ENCODE measurements at regions not wholly inside any gene's neighbourhood (a gene's known extent, or its start where the extent isn't known, plus 50 kb on each side); places are given as distances from the start of the nearest gene placed in this dataset.

- DNase-seq (ENCODE audit: low read depth, low spot score) (no peak), FAIRE-seq (no peak)
- Histone ChIP-seq H3K4me1 (ENCODE audit: control insufficient read depth, extremely low read depth, insufficient read depth, low read length) (no peaks in the 10 kb centered on the region), H2AFZ (ENCODE audit: control insufficient read depth, low read length) (no peak overlapping the region), H3K36me3 (ENCODE audit: control insufficient read depth in 2 of 2, extremely low read depth in 1 of 2, insufficient read depth in 2 of 2, low read length in 2 of 2) (no peaks in the 10 kb centered on the region), H3K9me1 (ENCODE audit: control insufficient read depth, extremely low read depth, insufficient read depth, low read length) (no peaks in the 10 kb centered on the region), H3K27me3 (ENCODE audit: control insufficient read depth, extremely low read depth, insufficient read depth, low read length) (peaks cover 8% of the 10 kb centered on the region), H4K20me1 (ENCODE audit: control insufficient read depth, extremely low read depth, insufficient read depth, low read length) (no peaks in the 10 kb centered on the region), H3K9me3 (ENCODE audit: control insufficient read depth, low read depth, low read length) (no peaks in the 10 kb centered on the region), H3K27ac (ENCODE audit: control insufficient read depth, insufficient read depth, low read length) (no peak overlapping the region), H3K9ac (ENCODE audit: control insufficient read depth, extremely low read depth, insufficient read depth, low read length) (no peak overlapping the region), H3K4me3 (ENCODE audit: control insufficient read depth in 2 of 3, extremely low read depth in 1 of 3, insufficient read depth in 2 of 3, low read depth in 1 of 3, low read length in 3 of 3) (no peak overlapping the region), H3K4me2 (ENCODE audit: control insufficient read depth, extremely low read depth, insufficient read depth, low read depth, low read length) (no peak overlapping the region), H3K79me2 (ENCODE audit: control insufficient read depth, insufficient read depth, low read length) (no peaks in the 10 kb centered on the region)
- dilution Hi-C loops (cut with MboI; ENCODE audit: extremely low pct_ligation_motif_present, low sequenced_read_pairs), result no loop called here
- TF ChIP-seq, protein P1, sequence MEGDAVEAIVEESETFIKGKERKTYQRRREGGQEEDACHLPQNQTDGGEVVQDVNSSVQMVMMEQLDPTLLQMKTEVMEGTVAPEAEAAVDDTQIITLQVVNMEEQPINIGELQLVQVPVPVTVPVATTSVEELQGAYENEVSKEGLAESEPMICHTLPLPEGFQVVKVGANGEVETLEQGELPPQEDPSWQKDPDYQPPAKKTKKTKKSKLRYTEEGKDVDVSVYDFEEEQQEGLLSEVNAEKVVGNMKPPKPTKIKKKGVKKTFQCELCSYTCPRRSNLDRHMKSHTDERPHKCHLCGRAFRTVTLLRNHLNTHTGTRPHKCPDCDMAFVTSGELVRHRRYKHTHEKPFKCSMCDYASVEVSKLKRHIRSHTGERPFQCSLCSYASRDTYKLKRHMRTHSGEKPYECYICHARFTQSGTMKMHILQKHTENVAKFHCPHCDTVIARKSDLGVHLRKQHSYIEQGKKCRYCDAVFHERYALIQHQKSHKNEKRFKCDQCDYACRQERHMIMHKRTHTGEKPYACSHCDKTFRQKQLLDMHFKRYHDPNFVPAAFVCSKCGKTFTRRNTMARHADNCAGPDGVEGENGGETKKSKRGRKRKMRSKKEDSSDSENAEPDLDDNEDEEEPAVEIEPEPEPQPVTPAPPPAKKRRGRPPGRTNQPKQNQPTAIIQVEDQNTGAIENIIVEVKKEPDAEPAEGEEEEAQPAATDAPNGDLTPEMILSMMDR (optimal IDR thresholded peaks at IDR 0.05 in 1 of 3, IDR thresholded peaks at IDR 0.05 in 1 of 3, conservative IDR thresholded peaks at IDR 0.05 in 1 of 3; ENCODE audit: extremely low read depth in 1 of 3, insufficient read depth in 2 of 3, low read length in 3 of 3), result no peak
- no peak for TF ChIP-seq EZH2 (IDR thresholded peaks at IDR 0.05; ENCODE audit: low read length)
Measured at GRCh38 chr1:230016159-230016558, 50.9 kb upstream of the GALNT2 start.

Measured in keratinocyte (primary cell).